DND-41 (cell line): ENCODE measurements at regions not wholly inside any gene's neighbourhood (a gene's known extent, or its start where the extent isn't known, plus 50 kb on each side); places are given as distances from the start of the nearest gene placed in this dataset.

Experiments
- CTCF ChIP-seq: IDR thresholded peaks from 2 replicates; pipeline ENCODE4 v1.5.1; 2012; ENCODE audit warnings: borderline replicate concordance, low read length, moderate library complexity, mild to moderate bottlenecking; ENCODE audit not compliant: poor library complexity, severe bottlenecking; ENCODE audit errors: extremely low read depth
- EZH2 ChIP-seq: IDR thresholded peaks from 3 replicates; pipeline ENCODE4 v1.6.1; 2012; ENCODE audit warnings: borderline replicate concordance, low read depth, mild to moderate bottlenecking, moderate library complexity, low read length, inconsistent platforms; ENCODE audit not compliant: severe bottlenecking

GRCh38 chr4:187799735-187800134, 195.8 kb upstream of the ZFP42 start:
- TF ChIP-seq CTCF (no peak), EZH2 (no peak)
